Hippocampal formation (tissue), 2 donors: ENCODE measurements at regions not wholly inside any gene's neighbourhood (a gene's known extent, or its start where the extent isn't known, plus 50 kb on each side); places are given as distances from the start of the nearest gene placed in this dataset.

Experiments
- DNase-seq, 2 donors: peaks; one replicate each; lab custom pipeline; 2025; lab: John Stamatoyannopoulos, UW

DNA sequence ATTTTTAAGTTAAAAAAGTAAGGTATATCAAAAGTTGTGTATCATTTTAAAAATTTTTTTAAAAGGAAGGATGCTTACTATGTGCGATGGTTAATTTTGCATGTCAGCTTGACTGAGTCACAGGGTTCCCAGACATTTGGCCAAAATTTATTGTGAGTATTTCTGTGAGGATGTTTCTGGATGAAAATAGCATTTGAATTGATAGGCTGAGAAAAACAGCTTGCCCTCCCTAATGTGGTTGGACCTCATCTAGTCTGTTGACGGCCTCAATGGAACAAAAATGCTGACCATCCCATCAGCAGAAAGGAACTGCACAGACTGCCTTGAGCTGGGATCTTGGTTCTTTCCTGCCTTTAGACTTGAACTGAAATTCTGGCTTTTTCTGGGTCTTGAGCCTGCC, 724.5 kb downstream of the NCAM2 start:
- no peak for DNase-seq

DNA sequence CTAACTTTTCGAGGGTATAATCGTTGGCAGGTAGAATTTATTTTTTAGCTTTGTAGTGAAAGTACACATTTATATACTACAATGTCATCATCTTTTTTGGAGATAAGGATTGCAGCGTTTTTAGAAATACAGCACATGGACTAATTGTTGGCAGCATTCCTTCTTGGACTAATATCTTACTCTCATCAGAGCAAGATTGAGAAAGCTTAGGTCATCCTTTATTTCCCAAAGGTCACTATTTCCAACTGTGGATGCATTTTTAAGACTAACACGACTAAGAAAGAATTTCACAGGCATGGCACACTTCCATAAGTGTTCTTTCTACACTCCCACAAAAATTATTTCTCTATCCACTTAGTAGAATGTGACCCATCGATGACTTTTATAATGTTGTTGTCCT, 732.3 kb downstream of the NCAM2 start:
- DNase-seq, result no peak

DNA sequence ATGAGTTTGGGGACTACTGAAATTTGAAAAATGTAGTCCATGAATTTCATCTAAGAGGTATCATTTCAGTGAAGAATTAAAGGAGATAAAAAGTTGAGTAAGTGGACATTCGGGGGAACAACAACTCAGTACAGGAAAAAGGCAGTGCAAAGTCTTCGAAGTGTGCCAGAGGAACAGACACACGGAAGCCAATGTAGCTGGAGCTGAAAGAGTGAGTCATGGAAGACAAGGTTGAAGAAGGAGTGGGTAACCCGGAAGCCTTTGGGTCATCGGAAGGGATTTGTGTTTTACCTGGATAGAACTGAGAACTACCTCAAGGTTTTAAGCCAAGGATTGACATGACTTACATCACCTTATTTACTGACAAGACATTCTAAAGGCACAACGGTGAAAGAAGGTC, 733.4 kb downstream of the NCAM2 start:
- DNase-seq, result no peak

DNA sequence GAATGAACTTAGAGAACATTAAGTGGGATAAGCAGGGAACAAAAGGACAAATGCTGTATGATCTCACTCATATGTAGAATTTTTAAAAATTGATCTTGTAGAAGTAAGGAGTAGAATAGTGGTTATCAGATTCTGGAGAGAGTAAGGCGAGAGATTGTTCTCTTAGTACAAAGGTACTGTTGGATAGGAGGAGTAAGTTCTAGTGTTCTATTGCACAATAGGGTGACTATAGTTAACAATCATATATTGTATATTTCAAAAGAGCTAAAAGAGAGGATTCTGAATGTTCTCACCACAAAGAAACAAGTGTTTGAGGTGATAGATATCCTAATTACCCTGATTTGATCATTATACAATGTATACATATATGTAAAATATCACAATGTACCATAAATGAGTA, 735.9 kb downstream of the NCAM2 start:
- no peak for DNase-seq

DNA sequence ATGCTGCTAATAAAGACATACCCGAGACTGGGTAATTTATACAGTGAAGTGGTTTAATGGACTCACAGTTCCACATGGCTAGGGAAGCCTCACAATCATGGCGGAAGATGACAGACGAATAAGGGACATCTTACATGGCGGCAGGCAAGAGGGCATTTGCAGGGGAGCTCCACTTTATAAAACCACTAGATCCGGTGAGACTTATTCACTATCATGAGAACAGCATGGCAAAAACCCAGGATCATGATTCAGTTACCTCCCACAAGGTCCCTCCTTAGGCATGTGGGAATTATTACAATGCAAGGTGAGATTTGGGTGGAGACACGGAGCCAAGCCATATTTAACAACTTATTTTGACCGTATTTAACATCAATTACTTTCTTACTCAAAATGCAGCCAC, 739.0 kb downstream of the NCAM2 start:
- DNase-seq, result no peak

DNA sequence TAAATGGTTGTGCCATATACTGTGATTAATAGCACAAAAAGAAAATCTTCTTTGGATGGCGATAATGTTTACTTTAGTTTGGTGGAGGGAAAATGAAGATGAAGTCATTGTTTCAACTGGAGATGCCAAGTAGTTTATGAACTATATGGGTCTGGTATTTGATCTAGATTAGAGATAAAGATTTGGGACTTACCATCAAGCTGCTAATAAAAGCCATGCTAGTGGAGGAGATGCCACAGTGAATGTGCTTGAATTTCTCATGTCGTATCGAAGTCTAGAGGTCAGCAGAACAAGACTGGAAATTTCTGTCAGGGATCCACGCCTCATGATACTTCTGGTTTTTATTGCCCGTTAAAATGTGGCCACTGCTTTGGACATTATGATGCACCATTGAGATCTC, 742.0 kb downstream of the NCAM2 start:
- no peak for DNase-seq

DNA sequence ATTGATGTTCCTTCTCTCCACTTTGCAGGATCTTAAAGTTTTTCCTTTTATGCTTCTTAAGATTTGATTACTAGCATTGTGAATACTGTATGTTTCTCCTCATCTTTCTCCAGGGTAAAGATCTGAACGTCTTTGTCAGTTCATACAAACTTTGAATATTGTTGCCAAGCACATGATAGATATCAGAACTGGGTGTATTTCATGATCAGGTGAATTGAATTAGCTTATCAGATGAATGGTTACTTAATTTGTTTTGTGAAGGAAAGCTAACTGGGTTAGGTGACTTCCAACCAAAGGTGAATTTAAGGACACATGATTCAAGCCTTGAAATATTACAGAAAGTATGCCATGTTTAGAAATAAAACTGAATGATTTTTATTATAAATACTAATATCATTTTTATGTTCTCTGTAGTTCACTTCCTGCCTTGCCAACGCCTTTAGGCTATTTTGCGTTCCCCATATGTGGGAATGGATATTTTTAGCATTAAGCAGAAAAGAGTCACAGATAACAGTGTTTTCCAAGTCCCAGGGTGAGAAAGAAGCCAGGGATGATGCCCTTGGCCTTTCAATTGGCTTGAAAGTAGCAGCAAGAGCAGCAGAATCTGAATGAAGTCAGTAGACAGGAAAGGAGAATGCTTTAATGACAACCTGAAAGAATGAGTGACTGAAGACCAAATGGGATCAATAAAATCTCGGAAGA, 752.1 kb downstream of the NCAM2 start:
- no peak for DNase-seq

DNA sequence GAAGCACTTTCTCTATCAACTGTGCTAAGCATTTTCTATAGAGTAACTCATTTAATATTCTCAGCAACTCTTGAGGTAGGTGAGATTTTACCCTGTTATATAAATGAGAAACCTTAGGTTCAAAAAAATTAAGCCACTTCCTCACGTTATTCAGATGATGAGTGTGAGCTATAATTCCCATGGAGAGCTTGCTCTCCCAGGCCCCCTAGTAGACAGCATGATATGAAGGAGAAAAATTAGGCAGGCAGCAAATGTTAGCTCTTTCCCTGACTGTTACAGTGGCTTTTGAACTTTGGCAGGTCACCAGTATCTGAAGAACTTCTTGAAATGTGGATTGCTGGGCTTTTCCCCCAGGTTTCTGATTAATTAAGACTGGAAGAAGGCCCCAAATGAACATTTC, 753.1 kb downstream of the NCAM2 start:
- DNase-seq, result no peak

DNA sequence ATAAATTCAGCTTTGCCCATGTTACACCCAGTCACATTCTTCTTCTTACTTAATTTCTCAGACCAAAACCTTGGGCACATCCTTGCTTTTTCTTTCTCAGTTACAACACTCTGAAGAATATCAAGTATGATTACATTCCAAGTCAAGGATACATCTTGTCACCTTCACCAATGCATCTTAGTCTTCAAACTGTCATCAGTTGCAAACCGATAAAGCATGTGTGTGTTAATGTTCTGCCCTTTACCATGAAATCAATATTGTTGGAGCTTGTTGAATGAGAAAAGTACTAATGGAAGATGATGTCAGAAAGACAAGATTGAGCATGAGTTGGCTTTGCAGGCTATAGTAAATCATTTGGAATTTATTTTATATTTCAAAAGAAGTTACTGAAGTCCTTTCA, 764.6 kb downstream of the NCAM2 start:
- DNase-seq, result no peak

DNA sequence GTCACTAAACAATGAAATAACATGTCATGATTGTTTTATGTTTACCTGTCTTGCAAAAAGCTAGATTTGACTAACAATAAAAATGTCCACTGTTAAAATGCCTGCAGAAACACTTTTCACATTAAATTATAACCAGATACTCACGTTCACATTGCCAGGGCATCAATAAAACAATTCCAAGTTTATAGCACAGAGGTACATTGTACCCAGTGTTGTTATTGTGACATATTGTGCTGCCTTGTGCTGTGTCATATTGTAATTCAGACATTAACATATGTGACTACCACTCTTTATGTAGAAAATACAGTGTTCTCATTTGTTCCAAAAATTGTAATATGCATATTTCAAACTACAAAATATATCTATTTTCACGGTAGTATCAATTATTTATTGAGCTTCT, 766.1 kb downstream of the NCAM2 start:
- DNase-seq, result no peak

DNA sequence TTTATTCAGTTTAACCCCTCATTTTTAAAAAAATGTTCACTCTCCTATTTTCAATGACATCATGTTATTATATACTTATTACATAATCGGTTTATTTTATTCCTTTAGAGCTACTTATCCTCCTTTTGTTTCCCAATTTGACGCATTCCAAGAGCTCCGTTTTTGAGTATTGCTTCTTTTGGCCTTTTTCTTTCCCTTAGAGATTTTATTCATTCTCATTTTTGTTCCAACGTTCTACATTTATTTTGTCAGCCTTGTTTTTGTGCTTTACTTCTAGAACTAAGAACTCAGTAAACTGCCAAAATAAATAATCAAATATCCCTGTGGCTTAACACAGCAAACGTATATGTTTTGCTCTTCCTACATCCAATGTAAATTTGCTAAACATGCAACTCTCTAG, 769.1 kb downstream of the NCAM2 start:
- DNase-seq, result no peak

DNA sequence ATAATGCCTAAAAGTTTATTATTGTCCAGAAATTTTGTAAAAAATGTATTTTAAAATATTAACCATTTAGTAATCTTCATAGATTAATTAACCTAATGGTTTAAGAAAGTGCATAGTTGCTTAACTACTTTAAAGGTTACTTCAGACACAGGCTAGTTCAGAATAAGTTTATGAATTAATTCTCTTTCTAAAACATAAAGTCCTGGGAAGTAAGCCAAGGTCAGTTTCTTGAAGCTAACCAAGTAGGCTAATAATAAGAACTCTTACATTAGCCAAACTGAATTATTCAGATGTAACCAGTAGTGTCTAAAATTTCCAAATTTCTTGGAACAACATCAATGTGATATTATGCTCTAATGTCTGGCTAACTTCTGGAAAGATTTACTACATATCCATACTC, 790.4 kb downstream of the NCAM2 start:
- no peak for DNase-seq

DNA sequence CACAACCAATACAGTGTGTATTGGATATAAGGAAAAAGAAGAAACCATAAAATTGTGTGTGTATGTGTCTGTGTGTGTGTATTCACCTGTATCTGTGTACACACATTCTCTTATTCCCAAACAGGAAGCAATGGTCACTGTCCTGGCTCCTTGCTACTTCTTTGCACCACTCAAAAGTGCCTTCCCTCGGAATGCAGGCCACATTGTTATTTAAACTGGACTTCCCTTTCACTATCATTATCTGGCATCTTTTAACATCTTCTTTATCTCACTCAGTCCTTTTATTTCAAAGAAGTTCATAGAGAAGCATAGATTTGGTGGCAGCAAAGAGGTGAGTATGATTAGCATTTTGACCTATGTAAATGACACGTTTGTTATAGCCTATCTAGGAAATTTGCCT, 803.7 kb downstream of the NCAM2 start:
- DNase-seq, result no peak

DNA sequence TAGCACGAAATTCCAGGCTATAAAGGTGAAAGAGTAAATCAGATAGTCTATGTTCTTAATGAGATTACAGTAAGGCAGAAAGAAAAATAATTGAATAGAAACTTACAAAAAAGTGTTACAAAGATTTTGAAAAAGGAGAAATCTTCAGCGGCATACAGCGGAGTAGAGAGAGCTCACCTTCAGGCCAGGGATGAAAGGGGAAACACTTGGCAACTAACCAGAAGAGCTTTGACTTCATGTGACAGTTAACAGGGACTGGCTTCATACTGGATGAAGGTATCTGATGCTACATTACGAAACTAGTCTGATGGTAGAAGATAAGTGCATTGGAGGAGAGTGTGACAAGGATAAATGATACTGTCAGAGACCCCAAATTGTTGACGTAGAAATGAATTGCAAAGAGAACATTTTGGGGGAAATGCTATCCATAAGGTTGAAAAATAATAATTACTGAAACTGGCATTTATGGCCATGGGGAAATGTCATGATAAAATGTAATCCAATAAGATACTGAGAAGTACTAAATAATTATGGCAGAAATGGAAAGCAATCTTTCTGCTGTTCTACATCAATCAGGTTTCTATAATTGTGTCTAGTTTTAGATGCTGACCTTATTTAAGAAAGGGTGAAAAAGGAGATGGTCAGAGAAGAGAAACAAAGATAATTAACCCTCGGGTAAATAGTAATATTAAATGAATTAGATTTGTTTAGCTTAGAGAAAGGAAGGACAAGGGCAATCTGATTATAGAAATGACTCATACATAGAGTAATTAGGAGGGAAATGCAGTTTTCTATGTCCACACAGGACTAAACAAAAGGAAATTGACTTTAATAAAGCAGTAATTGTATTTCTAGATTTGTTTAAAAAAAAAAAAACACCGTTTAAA, 808.7 kb downstream of the NCAM2 start:
- no peak for DNase-seq

DNA sequence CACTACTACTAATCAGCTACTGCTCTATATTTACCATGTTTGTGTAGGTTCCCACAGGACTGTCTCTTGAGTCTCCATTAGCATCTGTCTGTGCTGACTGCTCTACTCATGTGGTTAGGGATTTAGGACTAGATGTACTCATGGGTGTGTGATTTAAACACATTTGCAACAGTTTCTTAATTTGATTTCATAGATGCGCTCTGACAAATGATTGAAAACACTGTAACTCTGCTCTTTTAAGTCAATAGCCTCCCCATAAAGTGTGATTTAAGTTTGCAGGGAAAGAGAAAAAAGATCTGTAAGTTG, 809.3 kb downstream of the NCAM2 start:
- no peak for DNase-seq

DNA sequence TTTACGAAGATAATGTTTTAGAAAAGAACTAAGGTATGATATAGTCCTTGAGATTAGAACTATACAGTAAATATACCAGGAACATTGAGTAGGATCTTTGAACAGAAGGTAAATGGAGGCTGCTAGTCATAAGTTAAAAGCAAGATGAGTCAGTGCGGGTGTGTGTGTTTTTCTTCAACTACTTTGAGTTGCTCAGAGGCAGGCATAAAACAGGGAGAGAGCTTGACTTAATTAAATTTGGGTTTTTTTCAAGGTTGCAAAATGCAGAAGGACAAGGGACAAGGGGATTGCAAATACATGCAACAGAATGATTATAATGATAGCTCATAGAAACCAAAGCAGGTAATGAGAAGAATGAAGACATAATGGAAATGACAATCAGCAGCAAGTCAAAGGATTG, 815.1 kb downstream of the NCAM2 start:
- DNase-seq, result no peak

DNA sequence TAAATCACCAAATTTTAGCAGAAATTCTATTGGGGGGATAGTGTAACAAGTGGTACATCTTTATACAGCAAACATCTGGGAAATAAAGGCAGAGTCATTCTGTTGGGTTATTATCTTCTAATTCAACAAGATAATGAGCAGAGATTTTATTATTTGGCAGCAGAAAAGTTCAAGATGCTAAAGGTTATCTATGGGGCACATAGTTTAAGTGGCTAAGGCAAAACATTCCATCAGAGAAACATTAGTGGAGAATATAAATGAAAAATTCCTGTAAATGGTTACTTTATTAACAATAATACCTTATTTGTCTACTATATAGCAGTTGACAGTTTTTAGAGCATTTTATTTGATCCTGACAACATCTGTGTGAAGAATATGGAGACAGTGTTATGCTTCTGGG, 815.7 kb downstream of the NCAM2 start:
- no peak for DNase-seq

DNA sequence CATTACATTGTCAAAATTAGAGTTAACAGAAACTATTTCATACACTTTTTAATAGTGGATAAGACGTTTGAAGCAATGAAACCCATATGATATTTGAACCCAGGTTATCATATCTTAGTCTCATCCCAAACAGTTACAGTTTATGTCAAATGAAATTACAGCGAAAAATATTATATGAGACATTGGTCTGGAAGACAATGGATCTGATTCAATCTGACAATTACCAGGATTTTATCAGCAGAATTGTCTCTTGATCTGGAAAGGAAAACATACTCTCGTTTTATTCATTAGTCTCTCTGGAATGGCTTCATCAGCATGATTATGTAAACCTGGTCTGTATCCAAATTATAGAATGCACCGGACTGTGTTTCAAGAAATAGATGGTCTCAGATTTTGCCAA, 818.6 kb downstream of the NCAM2 start:
- no peak for DNase-seq

DNA sequence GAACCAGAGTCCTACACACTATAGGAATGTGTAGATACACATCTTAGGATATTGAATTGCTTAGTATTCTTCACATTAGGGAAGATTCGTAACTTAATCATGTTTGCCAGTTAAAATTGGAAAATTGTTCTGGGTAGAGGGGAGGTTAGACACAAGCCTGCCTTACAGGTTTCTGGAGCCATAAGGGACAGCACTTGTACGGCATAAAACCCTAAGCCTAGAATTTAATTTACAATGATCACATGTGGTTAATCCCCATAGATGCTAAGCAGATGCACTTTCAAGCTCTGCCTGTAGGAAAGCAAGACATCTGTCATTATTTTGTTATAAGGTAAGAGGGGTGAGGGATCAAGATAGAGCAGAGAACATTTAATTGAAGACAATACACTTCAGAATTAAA, 820.7 kb downstream of the NCAM2 start:
- DNase-seq, result no peak

DNA sequence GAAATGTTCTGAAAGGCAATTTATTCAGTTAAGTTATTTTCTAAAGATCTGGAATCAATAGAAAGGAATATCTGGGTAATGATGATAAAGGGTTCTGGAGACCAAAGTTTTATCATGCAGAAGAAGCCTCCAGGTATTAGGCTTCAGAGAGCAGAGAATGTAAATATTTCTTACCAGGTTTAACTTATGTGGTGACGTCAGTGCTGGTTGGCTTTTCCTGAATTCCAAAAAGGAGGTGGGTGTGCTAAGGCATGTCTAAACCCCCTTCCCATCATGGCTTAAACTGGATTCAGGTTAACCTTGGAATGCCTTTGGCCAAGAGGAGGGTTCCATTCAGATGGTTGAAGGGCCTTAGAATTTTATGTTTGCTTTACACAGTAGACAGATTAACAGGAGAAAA, 829.9 kb downstream of the NCAM2 start:
- no peak for DNase-seq

DNA sequence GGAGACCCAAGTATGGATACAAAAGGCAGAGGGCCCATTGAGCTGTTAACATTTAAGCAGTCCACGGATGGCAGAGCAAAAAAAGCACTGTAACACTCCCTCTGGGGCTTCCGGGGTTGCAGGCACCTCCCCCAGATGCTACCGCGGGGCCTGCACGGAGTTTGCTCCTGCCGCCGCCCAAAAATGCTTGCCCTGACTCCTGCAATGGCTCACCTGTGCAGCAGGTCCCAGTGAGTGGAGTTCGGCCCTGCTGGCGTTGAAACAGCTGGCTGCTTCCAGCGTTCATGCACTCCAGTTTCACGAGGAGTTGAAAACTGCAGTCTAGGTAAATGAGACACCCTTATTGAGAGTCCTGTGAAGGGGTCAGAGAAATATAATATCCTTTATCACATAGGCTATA, 832.8 kb downstream of the NCAM2 start:
- DNase-seq, result no peak

DNA sequence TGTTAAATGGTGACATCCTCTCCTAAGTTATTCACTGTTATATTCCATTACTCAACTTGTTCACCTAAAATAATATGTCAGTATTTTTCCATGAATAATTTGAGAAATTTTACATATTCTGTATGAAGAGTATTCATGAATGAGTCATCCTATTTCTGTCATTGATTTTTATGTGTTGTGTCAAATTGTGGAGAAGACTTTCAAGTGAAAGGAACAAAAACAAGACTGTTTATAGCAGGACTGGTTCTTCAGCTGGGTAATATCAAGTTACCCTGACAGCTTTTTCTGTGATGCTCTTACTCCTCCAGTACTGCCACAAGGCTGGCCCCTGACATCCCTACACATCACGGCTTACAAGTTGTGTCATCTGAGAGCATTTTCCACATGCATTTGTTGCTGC, 847.7 kb downstream of the NCAM2 start:
- DNase-seq, result no peak

DNA sequence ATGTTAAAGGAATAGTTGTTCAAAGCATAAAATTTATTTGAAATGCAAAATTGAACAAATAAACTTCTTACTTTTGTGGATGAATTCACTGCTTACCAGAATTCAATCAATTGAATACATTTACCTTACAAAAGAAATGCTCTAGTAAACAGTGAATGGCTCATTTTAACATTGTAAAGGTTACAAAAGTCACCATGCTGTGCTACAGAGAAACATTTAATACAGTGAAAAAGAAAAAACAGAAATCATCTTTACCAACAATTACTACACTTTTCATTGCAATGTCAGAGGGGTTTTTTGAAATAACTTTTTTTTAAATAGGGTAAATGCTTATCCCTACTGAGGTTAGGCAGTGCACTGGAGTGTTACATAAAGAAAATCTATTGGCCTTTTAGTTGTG, 853.0 kb downstream of the NCAM2 start:
- no peak for DNase-seq

DNA sequence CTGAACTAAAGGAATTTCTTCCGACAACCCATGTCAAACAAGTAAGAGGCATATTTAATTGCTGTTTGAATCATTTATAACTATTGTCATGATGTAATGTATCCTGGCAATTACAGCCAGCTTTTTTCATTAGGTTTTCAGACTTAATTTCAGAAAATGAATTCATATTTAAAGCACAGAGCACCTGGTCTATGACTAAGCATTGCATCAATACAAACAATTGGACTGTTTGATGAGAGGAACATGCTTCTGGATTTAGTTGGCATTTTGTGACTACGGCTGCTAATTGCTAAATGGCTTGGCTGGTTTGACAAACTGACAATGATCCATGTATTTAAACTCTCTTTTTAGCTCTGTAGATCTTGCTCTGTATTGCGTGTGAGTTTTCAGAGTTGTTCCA, 853.4 kb downstream of the NCAM2 start:
- peak in 1 of 2 donors; percentile 8 for DNase-seq
